Hepatocyte (in vitro differentiated cells): ENCODE measurements at regions not wholly inside any gene's neighbourhood (a gene's known extent, or its start where the extent isn't known, plus 50 kb on each side); places are given as distances from the start of the nearest gene placed in this dataset.
"Not testable (repeated sequence)": the region's sequence is repeated elsewhere in the genome, so short reads cannot be mapped to it uniquely, and the experiment has no call there.

Experiments
- DNase-seq: peaks from one replicate; pipeline ENCODE4 v3.0.0-alpha.2; 2016; ENCODE audit warnings: low spot score
- H2AFZ ChIP-seq: fragments of 200-600 bp; sonication (generic); 2 replicates; pipeline ENCODE4 v1.6.0; 2016; ENCODE audit warnings: antibody characterized with exemption, mild to moderate bottlenecking
- H3K27ac ChIP-seq: fragments of 200-600 bp; sonication (generic); 2 replicates; pipeline ENCODE4 v1.5.1; 2016; ENCODE audit warnings: mild to moderate bottlenecking
- H3K27me3 ChIP-seq: fragments of 200-600 bp; sonication (generic); 2 replicates; pipeline ENCODE4 v1.6.1; 2016
- H3K36me3 ChIP-seq: fragments of 200-600 bp; sonication (generic); replicated peaks from 2 replicates; pipeline ENCODE4 v1.5.1; 2016; ENCODE audit warnings: low read depth; ENCODE audit not compliant: insufficient read depth
- H3K4me1 ChIP-seq: fragments of 200-600 bp; sonication (generic); 2 replicates; pipeline ENCODE4 v1.5.1; 2016; ENCODE audit warnings: mild to moderate bottlenecking, moderate library complexity; ENCODE audit not compliant: insufficient read depth
- H3K4me2 ChIP-seq: fragments of 200-600 bp; sonication (generic); 2 replicates; pipeline ENCODE4 v1.6.0; 2016
- H3K4me3 ChIP-seq: fragments of 200-600 bp; sonication (generic); 2 replicates; pipeline ENCODE4 v1.5.1; 2016; ENCODE audit warnings: mild to moderate bottlenecking
- H3K79me2 ChIP-seq: fragments of 200-600 bp; sonication (generic); 2 replicates; pipeline ENCODE4 v1.6.0; 2017; ENCODE audit warnings: mild to moderate bottlenecking
- H3K9me2 ChIP-seq: fragments of 200-600 bp; sonication (generic); replicated peaks from 2 replicates; pipeline ENCODE4 v1.6.0; 2017; ENCODE audit warnings: mild to moderate bottlenecking; ENCODE audit not compliant: insufficient read depth
- H3K9me3 ChIP-seq: fragments of 200-600 bp; sonication (generic); 2 replicates; pipeline ENCODE4 v1.5.1; 2016; ENCODE audit warnings: low read depth, mild to moderate bottlenecking
- H4K20me1 ChIP-seq: fragments of 200-600 bp; sonication (generic); 2 replicates; pipeline ENCODE4 v1.6.0; 2016; ENCODE audit warnings: mild to moderate bottlenecking; ENCODE audit not compliant: insufficient read depth, poor library complexity, severe bottlenecking
- CTCF ChIP-seq: fragments of 200-600 bp; sonication (generic); IDR thresholded peaks from 2 replicates; pipeline ENCODE4 v1.5.1; 2016; ENCODE audit warnings: antibody characterized with exemption, mild to moderate bottlenecking; ENCODE audit not compliant: poor library complexity
- EZH2 ChIP-seq: fragments of 200-600 bp; sonication (generic); IDR thresholded peaks from 2 replicates; pipeline ENCODE4 v1.6.1; 2016; ENCODE audit warnings: antibody characterized with exemption, mild to moderate bottlenecking, borderline replicate concordance
- EZH2phosphoT487 ChIP-seq: fragments of 200-600 bp; sonication (generic); IDR thresholded peaks from one replicate; pipeline ENCODE4 v1.6.1; 2018; ENCODE audit warnings: antibody characterized with exemption, mild to moderate bottlenecking, low read depth, moderate library complexity; ENCODE audit not compliant: unreplicated experiment, severe bottlenecking
- WGBS: methylation state at CpG from one replicate; pipeline ENCODE4 v1.1.6; 2016; ENCODE audit warnings: low lambda C conversion rate; ENCODE audit errors: missing lambda C conversion rate; 5-methylcytosine and 5-hydroxymethylcytosine counted together

- H4K20me1 ChIP-seq = no peaks in the 10 kb centered on the region
- no peaks in the 10 kb centered on the region for H3K4me1 ChIP-seq
- 92% methylated on average over 2 of the region's 2 CpGs for WGBS
- DNase-seq = no peak
- H3K79me2 ChIP-seq = no peaks in the 10 kb centered on the region
- H3K27ac ChIP-seq = no peak overlapping the region
- no peaks in the 10 kb centered on the region for H3K9me3 ChIP-seq
- no peaks in the 10 kb centered on the region for H3K36me3 ChIP-seq
- no peak overlapping the region for H3K4me2 ChIP-seq
- no peaks in the 10 kb centered on the region for H3K9me2 ChIP-seq
- no peaks in the 10 kb centered on the region for H3K27me3 ChIP-seq
- TF ChIP-seq EZH2 (no peak), CTCF (no peak), EZH2phosphoT487 (no peak)
- H2AFZ ChIP-seq = no peak overlapping the region
- H3K4me3 ChIP-seq = no peak overlapping the region
Measured at GRCh38 chr19:20453425-20453935, 112.1 kb downstream of the ZNF737 start.

DNA sequence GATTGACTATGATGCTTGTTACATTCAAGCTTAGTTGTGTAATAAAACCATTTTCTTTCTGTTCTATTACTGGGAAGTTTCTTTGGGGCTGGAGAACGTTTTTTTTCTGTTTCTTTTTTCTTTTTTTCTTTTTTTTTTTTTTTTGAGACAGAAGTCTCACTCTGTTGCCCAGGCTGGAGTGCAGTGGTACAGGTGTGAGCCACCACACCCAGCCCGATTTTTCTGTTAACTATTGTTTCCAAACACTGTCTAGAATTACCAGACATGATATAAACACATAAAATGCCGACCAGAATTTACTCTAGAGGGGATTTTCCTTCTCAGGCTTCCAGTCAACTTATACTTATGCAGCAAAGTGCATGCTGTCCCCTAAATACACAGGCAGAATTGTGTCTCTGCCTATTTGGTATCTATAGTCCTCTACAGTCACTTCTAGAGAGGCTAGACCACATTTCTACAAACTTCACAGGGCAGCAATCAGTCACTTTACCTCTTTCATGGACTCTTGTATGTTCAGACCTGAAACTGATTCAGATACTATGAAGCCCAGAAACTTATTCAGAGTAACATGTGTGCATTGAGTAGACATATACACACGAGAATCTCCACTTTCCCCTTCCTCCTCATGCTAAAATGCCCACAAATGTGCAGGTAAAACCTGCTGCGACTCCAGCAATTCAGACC, 121.2 kb downstream of the ZNF737 start:
- H3K4me3 ChIP-seq = no peak overlapping the region
- H3K4me1 ChIP-seq = no peaks in the 10 kb centered on the region
- no peaks in the 10 kb centered on the region for H3K79me2 ChIP-seq
- no peak overlapping the region for H3K27ac ChIP-seq
- no peak for TF ChIP-seq EZH2phosphoT487
- TF ChIP-seq CTCF = no peak
- no peak for TF ChIP-seq EZH2
- 55% methylated on average over 5 of the region's 5 CpGs for WGBS
- no peak for DNase-seq
- H2AFZ ChIP-seq = no peak overlapping the region
- H3K9me2 ChIP-seq = no peaks in the 10 kb centered on the region
- H3K4me2 ChIP-seq = no peak overlapping the region
- no peaks in the 10 kb centered on the region for H3K36me3 ChIP-seq
- no peaks in the 10 kb centered on the region for H3K9me3 ChIP-seq
- no peaks in the 10 kb centered on the region for H4K20me1 ChIP-seq
- H3K27me3 ChIP-seq = no peaks in the 10 kb centered on the region

GRCh38 chr19:20432266-20432842, 133.2 kb downstream of the ZNF737 start:
- not testable (repeated sequence) for H3K36me3 ChIP-seq, H2AFZ ChIP-seq, H4K20me1 ChIP-seq, H3K4me3 ChIP-seq, H3K27ac ChIP-seq, H3K4me2 ChIP-seq, H3K9me2 ChIP-seq, H3K79me2 ChIP-seq, H3K27me3 ChIP-seq, H3K4me1 ChIP-seq, DNase-seq, H3K9me3 ChIP-seq
- WGBS = 96% methylated on average over 4 of the region's 4 CpGs

DNA sequence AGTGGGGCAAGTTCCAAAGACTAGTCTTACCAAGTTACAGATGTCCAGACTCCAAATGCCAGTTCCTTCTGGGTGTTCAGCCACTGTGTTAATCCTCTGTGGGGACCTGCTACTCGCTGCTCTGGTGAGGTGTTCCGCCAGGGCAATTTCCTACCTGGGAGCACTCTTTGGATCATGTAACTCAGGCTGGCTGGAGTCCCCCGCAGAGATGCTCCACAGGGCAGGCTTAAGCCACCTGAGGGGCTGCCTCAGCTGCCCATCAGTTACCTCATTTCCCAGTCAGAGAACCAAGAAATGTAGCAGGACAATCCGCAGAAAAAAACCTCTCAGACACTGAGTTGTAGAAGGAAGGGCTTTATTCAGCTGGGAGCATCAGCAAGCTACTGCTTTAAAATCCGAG, 133.8 kb downstream of the ZNF737 start:
- Histone ChIP-seq H2AFZ (no peak overlapping the region), H3K27me3 (no peaks in the 10 kb centered on the region), H3K4me2 (no peak overlapping the region), H3K9me3 (no peaks in the 10 kb centered on the region), H3K79me2 (no peaks in the 10 kb centered on the region), H3K4me1 (no peaks in the 10 kb centered on the region), H4K20me1 (no peaks in the 10 kb centered on the region), H3K4me3 (no peak overlapping the region), H3K36me3 (no peaks in the 10 kb centered on the region), H3K9me2 (no peaks in the 10 kb centered on the region), H3K27ac (no peak overlapping the region)
- 96% methylated on average over 5 of the region's 5 CpGs for WGBS
- TF ChIP-seq CTCF (no peak), EZH2phosphoT487 (no peak), EZH2 (no peak)
- DNase-seq = no peak
